ENCODE measurements at regions not wholly inside any gene's neighbourhood (a gene's known extent, or its start where the extent isn't known, plus 50 kb on each side); places are given as distances from the start of the nearest gene placed in this dataset.

DNA sequence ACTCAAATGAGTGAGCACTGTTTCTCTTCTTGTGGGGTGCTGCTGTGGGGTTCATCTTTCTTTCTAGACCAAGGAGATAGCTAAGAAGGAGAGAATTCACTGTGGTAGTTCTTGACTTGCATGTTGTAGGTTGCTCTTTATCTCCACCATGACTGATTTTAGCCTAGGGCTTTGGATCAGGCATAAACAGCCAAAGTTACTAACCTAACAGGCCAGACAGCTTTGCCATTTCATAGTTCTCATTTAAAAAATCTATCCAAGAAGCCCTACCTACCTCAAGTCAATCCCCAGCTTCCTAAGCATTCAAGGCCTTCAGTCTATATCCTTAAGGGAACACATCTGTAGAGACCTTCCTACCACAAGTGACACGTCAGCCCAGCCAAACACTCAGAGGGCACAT is 107.9 kb upstream of the CARMIL1 start:
- TF ChIP-seq CTCF (IDR thresholded peaks at IDR 0.05) (no peak), POLR2A (IDR thresholded peaks at IDR 0.05) (no peak)

Measured in lower leg skin (tissue), 3 donors.